Type B pancreatic cell (in vitro differentiated cells): ENCODE measurements at regions not wholly inside any gene's neighbourhood (a gene's known extent, or its start where the extent isn't known, plus 50 kb on each side); places are given as distances from the start of the nearest gene placed in this dataset.
"Not testable (repeated sequence)": the region's sequence is repeated elsewhere in the genome, so short reads cannot be mapped to it uniquely, and the experiment has no call there.

Source experiments
- DNase-seq: peaks from one replicate; pipeline ENCODE4 v3.0.0; 2021; ENCODE audit warnings: mixed read lengths; ENCODE audit not compliant: unreplicated experiment; ENCODE audit errors: extremely low spot score
- H3K27ac Mint-ChIP-seq: 2 replicates; pipeline ENCODE4 v1.8.0; 2021; ENCODE audit warnings: mild to moderate bottlenecking, mixed read lengths
- H3K27me3 Mint-ChIP-seq: 2 replicates; pipeline ENCODE4 v1.8.0; 2021; ENCODE audit warnings: mixed read lengths
- H3K36me3 Mint-ChIP-seq: 2 replicates; pipeline ENCODE4 v1.8.0; 2021; ENCODE audit warnings: mixed read lengths
- H3K4me1 Mint-ChIP-seq: one replicate; pipeline ENCODE4 v1.8.0; 2021; ENCODE audit warnings: mixed read lengths; ENCODE audit not compliant: unreplicated experiment
- H3K4me3 Mint-ChIP-seq: 2 replicates; pipeline ENCODE4 v1.8.0; 2021; ENCODE audit warnings: mild to moderate bottlenecking, mixed read lengths
- H3K9me3 Mint-ChIP-seq: 2 replicates; pipeline ENCODE4 v1.8.0; 2021; ENCODE audit warnings: mixed read lengths
- CTCF ChIP-seq: fragments of 200-600 bp; sonication (generic); conservative IDR thresholded peaks from 2 replicates; pipeline ENCODE4 v1.5.0; 2021; ENCODE audit warnings: antibody characterized with exemption, mild to moderate bottlenecking

GRCh38 chr10:65065278-65065677 lies 1544.1 kb downstream of the REEP3 start:
- no peak for DNase-seq
- Mint-ChIP-seq H3K36me3 (no peaks in the 10 kb centered on the region), H3K27ac (no peak overlapping the region), H3K9me3 (no peaks in the 10 kb centered on the region), H3K4me1 (no peaks in the 10 kb centered on the region), H3K27me3 (no peaks in the 10 kb centered on the region), H3K4me3 (no peak overlapping the region)
- TF ChIP-seq CTCF = no peak

GRCh38 chr10:65083222-65083621 lies 1562.0 kb downstream of the REEP3 start:
- no peaks in the 10 kb centered on the region for H3K36me3 Mint-ChIP-seq
- H3K27ac Mint-ChIP-seq = no peak overlapping the region
- H3K4me3 Mint-ChIP-seq = no peak overlapping the region
- H3K9me3 Mint-ChIP-seq = no peaks in the 10 kb centered on the region
- no peak for DNase-seq
- no peaks in the 10 kb centered on the region for H3K27me3 Mint-ChIP-seq
- TF ChIP-seq CTCF = no peak
- no peaks in the 10 kb centered on the region for H3K4me1 Mint-ChIP-seq

DNA sequence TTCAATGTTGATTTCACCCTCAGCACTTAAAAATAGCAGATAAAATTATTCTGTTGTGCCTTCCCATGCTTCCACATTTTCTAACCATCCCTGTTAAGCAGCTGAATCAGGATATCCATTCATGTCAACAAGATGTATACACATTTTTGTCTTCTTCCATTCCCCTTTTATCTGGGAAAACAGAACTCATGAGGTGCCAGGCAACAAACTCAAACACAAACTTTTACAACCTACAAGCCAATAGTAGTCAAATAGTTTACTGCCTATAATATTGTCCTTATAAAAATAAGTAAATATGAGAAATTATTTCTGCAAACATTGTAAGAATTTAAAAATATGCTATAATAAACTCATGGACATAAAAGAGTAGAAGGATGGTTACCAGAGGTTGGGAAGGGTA lies 1569.8 kb downstream of the REEP3 start:
- no peak for DNase-seq
- Mint-ChIP-seq H3K9me3 (no peaks in the 10 kb centered on the region), H3K36me3 (no peaks in the 10 kb centered on the region), H3K4me1 (no peaks in the 10 kb centered on the region), H3K27ac (no peak overlapping the region), H3K4me3 (no peak overlapping the region), H3K27me3 (no peaks in the 10 kb centered on the region)
- TF ChIP-seq CTCF = no peak

DNA sequence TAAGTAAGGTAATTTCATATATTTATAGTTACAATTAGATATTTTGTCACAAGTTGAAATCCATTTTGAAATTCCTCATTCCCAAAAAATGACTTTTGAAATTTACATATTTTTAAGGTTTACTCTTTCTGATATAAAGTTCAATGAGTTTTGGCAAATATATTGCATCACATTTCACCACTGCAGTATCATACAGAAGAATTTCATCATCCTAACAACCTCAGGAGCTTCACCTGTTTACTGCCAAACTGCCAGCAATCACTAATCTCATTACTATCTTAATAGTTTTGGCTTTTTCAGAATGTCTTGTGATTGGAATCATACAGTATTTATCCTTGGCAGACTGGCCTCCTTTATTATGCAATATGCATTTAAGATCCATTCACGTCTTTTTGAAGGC lies 1578.9 kb downstream of the REEP3 start:
- H3K27ac Mint-ChIP-seq = no peak overlapping the region
- no peaks in the 10 kb centered on the region for H3K36me3 Mint-ChIP-seq
- no peaks in the 10 kb centered on the region for H3K9me3 Mint-ChIP-seq
- TF ChIP-seq CTCF = no peak
- H3K4me3 Mint-ChIP-seq = no peak overlapping the region
- DNase-seq = no peak
- no peaks in the 10 kb centered on the region for H3K4me1 Mint-ChIP-seq
- H3K27me3 Mint-ChIP-seq = no peaks in the 10 kb centered on the region

DNA sequence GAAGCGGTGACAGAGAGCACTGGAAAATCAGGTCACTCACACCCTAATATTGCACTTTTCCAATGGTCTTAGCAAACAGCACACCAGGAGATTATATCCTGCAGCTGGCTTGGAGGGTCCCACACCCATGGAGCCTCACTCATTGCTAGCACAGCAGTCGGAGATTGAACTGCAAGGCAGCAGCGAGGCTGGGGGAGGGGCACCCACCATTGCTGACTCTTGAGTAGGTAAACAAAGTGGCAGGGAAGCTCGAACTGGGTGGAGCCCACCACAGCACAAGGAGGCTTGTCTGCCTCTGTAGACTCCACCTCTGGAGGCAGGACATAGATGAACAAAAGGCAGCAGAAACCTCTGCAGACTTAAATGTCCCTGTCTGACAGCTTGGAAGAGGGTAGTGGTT lies 1579.7 kb downstream of the REEP3 start:
- H3K27me3 Mint-ChIP-seq, DNase-seq, H3K9me3 Mint-ChIP-seq, H3K27ac Mint-ChIP-seq, H3K4me1 Mint-ChIP-seq, H3K4me3 Mint-ChIP-seq, H3K36me3 Mint-ChIP-seq: not testable (repeated sequence)

- no peaks in the 10 kb centered on the region for H3K4me1 Mint-ChIP-seq
- no peak overlapping the region for H3K4me3 Mint-ChIP-seq
- no peak for TF ChIP-seq CTCF
Measured at GRCh38 chr10:65110009-65110408, 1588.8 kb downstream of the REEP3 start.

DNA sequence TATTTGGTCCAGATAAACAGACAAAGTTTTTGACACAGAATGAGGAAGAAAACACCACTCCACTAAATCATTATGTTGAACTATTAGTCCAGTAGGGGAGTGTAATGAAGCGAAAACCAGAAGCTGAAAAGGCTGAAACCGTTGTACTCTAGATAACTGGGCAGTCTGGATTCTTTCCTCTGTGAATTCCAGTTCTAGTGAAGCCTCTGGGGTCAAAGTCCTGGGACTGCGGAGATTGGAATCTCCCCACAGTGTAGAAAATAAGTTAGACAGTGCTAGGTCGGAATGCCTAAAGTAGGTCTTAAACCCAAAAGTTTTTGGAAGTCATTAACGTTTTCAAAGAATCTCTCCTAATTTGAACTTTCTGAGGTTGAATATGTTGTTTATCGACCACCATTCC lies 1589.9 kb downstream of the REEP3 start:
- not testable (repeated sequence) for H3K27ac Mint-ChIP-seq, H3K27me3 Mint-ChIP-seq, H3K36me3 Mint-ChIP-seq, H3K9me3 Mint-ChIP-seq, DNase-seq, H3K4me1 Mint-ChIP-seq, H3K4me3 Mint-ChIP-seq

More at GRCh38 chr10:65110009-65110408, 1588.8 kb downstream of the REEP3 start:
- no peaks in the 10 kb centered on the region for H3K9me3 Mint-ChIP-seq
- H3K36me3 Mint-ChIP-seq = no peaks in the 10 kb centered on the region
- H3K27me3 Mint-ChIP-seq = no peaks in the 10 kb centered on the region
- DNase-seq = no peak
- no peak overlapping the region for H3K27ac Mint-ChIP-seq
